Epithelial cell of esophagus (primary cell): ENCODE measurements at regions not wholly inside any gene's neighbourhood (a gene's known extent, or its start where the extent isn't known, plus 50 kb on each side); places are given as distances from the start of the nearest gene placed in this dataset.
A peak's percentile ranks its signal among the peaks of the same experiment; 100 is the strongest.

ENCODE experiments used
- DNase-seq: peaks from one replicate; pipeline ENCODE4 v3.0.0; 2010; ENCODE audit warnings: low read depth
- H3K4me3 ChIP-seq: 2 replicates; pipeline ENCODE4 v1.5.1; 2011; ENCODE audit warnings: mild to moderate bottlenecking, low read length, control low read depth
- CTCF ChIP-seq: IDR thresholded peaks from 2 replicates; pipeline ENCODE4 v1.5.1; 2011; ENCODE audit warnings: low read depth, mild to moderate bottlenecking, low read length, control low read depth, inconsistent platforms; ENCODE audit not compliant: insufficient read depth; ENCODE audit errors: missing control alignments

- DNase-seq: no peak
- no peak for TF ChIP-seq CTCF
- no peak overlapping the region for H3K4me3 ChIP-seq
Measured at GRCh38 chr18:61256291-61256690, 76.9 kb upstream of the CDH20 start.

DNA sequence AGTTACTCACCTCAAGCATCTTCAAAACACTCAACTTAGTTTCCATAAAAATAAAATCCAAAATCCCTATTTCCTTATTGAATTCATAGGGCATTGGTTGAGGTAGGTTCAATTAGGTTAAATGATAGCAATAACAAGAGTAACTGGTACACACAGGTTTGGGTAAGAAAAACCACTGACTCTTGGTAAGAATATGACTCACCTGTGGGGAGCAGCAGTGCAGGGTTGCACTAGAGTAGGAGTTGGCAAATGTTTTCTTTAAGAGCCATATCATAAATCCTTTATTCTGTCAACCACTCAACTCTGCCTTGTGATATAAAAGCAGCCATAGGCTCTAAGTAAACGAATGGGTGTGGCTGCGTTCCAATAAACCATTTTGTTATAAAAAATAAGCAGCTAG, 71.4 kb upstream of the CDH20 start:
- no peak for TF ChIP-seq CTCF
- H3K4me3 ChIP-seq: no peak overlapping the region
- DNase-seq: peak; percentile 24

GRCh38 chr18:61272793-61273192, 60.4 kb upstream of the CDH20 start:
- TF ChIP-seq CTCF: no peak
- no peak overlapping the region for H3K4me3 ChIP-seq
- no peak for DNase-seq

DNA sequence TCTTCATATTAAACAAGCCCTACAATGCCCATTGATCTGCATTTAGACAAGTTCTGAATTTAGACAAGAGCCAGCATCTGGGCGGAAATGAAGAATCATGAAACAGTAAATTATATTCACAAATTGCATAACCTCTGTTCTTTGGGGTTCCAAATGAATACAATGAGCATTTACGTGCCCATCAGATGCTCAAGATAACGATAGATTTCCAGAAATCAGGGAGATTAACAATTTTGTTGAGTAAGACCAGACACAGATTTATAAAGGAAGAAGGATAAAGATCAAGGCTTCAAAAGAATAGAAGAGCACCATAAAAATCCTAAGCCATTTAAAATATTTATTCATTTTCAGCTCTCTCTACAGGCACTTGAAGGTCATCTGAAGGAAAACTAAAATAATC, 59.7 kb upstream of the CDH20 start:
- no peak for DNase-seq
- H3K4me3 ChIP-seq: no peak overlapping the region
- no peak for TF ChIP-seq CTCF

- H3K4me3 ChIP-seq: no peak overlapping the region
- DNase-seq: no peak
- no peak for TF ChIP-seq CTCF
Measured at GRCh38 chr18:61274416-61274960, 58.7 kb upstream of the CDH20 start.

- H3K4me3 ChIP-seq: no peak overlapping the region
- no peak for DNase-seq
- TF ChIP-seq CTCF: no peak
Measured at GRCh38 chr18:61277808-61278207, 55.4 kb upstream of the CDH20 start.

GRCh38 chr18:61281431-61281830, 51.8 kb upstream of the CDH20 start:
- TF ChIP-seq CTCF: no peak
- H3K4me3 ChIP-seq: no peak overlapping the region
- DNase-seq: no peak
